ENCODE measurements at regions not wholly inside any gene's neighbourhood (a gene's known extent, or its start where the extent isn't known, plus 50 kb on each side); places are given as distances from the start of the nearest gene placed in this dataset.

GRCh38 chr5:167948251-167948650, 343.2 kb upstream of the WWC1 start:
- DNase-seq (ENCODE audit: extremely low spot score), result no peak
- POLR2A ChIA-PET, result no interaction called here
- CTCF ChIA-PET, result no interaction called here
- no peak for TF ChIP-seq CTCF (IDR thresholded peaks at IDR 0.05; ENCODE audit: control extremely low read depth, extremely low read depth, low read depth, missing control alignments)

- DNase-seq (ENCODE audit: extremely low spot score), result no peak
- TF ChIP-seq CTCF (IDR thresholded peaks at IDR 0.05; ENCODE audit: control extremely low read depth, extremely low read depth, low read depth, missing control alignments), result no peak
- ChIA-PET CTCF (interaction anchor here (1.1 to 1.5 kb wide), 2 partner anchors 17 to 34 kb away, joined by 3 to 6 read pairs; no protein-coding TSS in a partner anchor), POLR2A (no interaction called here)
Observed at GRCh38 chr5:167949435-167949834, 342.0 kb upstream of the WWC1 start.

- TF ChIP-seq CTCF (IDR thresholded peaks at IDR 0.05; ENCODE audit: control extremely low read depth, extremely low read depth, low read depth, missing control alignments), result no peak
Observed at GRCh38 chr5:167950126-167950721, 341.2 kb upstream of the WWC1 start.

GRCh38 chr5:167951116-167951515, 340.3 kb upstream of the WWC1 start:
- no peak for DNase-seq (ENCODE audit: extremely low spot score)
- POLR2A ChIA-PET, result no interaction called here
- TF ChIP-seq CTCF (IDR thresholded peaks at IDR 0.05; ENCODE audit: control extremely low read depth, extremely low read depth, low read depth, missing control alignments), result no peak
- CTCF ChIA-PET, result no interaction called here

More at GRCh38 chr5:167950126-167950721, 341.2 kb upstream of the WWC1 start:
- DNase-seq (ENCODE audit: extremely low spot score), result no peak
- POLR2A ChIA-PET, result no interaction called here
- CTCF ChIA-PET, result interaction anchor here (1.1 to 1.5 kb wide), 2 partner anchors 17 to 34 kb away, joined by 3 to 6 read pairs; no protein-coding TSS in a partner anchor

- DNase-seq (ENCODE audit: extremely low spot score), result no peak
- CTCF ChIA-PET, result interaction anchor here (1.5 to 1.8 kb wide), 2 partner anchors 35 to 53 kb away, joined by 4 read pairs; no protein-coding TSS in a partner anchor
- TF ChIP-seq CTCF (IDR thresholded peaks at IDR 0.05; ENCODE audit: control extremely low read depth, extremely low read depth, low read depth, missing control alignments), result no peak
- POLR2A ChIA-PET, result no interaction called here
Observed at GRCh38 chr5:167952278-167952995, 339.0 kb upstream of the WWC1 start.

- no peak for DNase-seq (ENCODE audit: extremely low spot score)
- POLR2A ChIA-PET, result no interaction called here
- TF ChIP-seq CTCF (IDR thresholded peaks at IDR 0.05; ENCODE audit: control extremely low read depth, extremely low read depth, low read depth, missing control alignments), result no peak
- CTCF ChIA-PET, result interaction anchor here (1.5 to 1.8 kb wide), 2 partner anchors 34 to 54 kb away, joined by 4 read pairs; no protein-coding TSS in a partner anchor
Observed at GRCh38 chr5:167953151-167953798, 338.2 kb upstream of the WWC1 start.

Data from GM10248 (cell line).